ENCODE measurements at regions not wholly inside any gene's neighbourhood (a gene's known extent, or its start where the extent isn't known, plus 50 kb on each side); places are given as distances from the start of the nearest gene placed in this dataset.
A peak's percentile ranks its signal among the peaks of the same experiment; 100 is the strongest.

DNA sequence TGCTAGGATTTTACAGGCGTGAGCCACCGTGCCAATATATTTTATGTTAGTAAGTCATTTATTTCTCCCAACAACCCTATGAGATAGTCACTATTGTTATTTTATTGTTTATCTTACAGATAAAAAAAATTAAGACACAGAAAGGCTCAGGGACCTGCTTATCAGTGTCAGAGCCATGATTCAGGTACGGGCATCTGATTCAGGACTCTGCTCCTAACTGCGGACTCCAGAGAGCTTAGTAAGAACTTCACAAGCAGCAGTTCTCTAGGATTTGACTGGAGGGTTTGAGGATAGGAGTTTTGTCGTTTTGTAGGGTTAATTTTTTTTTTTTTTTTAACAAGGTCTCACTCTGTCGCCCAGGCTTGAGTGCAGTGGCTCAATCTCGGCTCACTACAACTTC lies 174.2 kb downstream of the BCL11A start:
- DNase-seq = no peak
- no peak overlapping the region for H3K9ac ChIP-seq (ENCODE audit: low read depth, low read length)
- H3K27me3 ChIP-seq (ENCODE audit: insufficient read depth, low read length, poor library complexity) = no peaks in the 10 kb centered on the region
- H3K27ac ChIP-seq (ENCODE audit: low read length) = no peak overlapping the region
- no peaks in the 10 kb centered on the region for H3K4me1 ChIP-seq (ENCODE audit: insufficient read depth, low read length)
- H3K4me2 ChIP-seq (ENCODE audit: insufficient read depth, low read length) = no peak overlapping the region
- H2AFZ ChIP-seq (ENCODE audit: low read depth, low read length) = no peak overlapping the region
- no peaks in the 10 kb centered on the region for H4K20me1 ChIP-seq (ENCODE audit: insufficient read depth, low read length)
- H3K79me2 ChIP-seq (ENCODE audit: insufficient read depth, low read length) = no peaks in the 10 kb centered on the region
- H3K9me3 ChIP-seq (ENCODE audit: insufficient read depth, low read length, severe bottlenecking) = no peaks in the 10 kb centered on the region
- ATAC-seq (ENCODE audit: insufficient read depth, low read depth) = no peak
- TF ChIP-seq EZH2 (IDR thresholded peaks at IDR 0.05; ENCODE audit: borderline replicate concordance, low read depth, low read length, severe bottlenecking) = no peak
- TF ChIP-seq, protein P1, sequence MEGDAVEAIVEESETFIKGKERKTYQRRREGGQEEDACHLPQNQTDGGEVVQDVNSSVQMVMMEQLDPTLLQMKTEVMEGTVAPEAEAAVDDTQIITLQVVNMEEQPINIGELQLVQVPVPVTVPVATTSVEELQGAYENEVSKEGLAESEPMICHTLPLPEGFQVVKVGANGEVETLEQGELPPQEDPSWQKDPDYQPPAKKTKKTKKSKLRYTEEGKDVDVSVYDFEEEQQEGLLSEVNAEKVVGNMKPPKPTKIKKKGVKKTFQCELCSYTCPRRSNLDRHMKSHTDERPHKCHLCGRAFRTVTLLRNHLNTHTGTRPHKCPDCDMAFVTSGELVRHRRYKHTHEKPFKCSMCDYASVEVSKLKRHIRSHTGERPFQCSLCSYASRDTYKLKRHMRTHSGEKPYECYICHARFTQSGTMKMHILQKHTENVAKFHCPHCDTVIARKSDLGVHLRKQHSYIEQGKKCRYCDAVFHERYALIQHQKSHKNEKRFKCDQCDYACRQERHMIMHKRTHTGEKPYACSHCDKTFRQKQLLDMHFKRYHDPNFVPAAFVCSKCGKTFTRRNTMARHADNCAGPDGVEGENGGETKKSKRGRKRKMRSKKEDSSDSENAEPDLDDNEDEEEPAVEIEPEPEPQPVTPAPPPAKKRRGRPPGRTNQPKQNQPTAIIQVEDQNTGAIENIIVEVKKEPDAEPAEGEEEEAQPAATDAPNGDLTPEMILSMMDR (IDR thresholded peaks at IDR 0.05; ENCODE audit: borderline replicate concordance, extremely low read depth, low read length, poor library complexity, severe bottlenecking) = no peak
- H3K36me3 ChIP-seq (ENCODE audit: insufficient read depth, low read length) = no peaks in the 10 kb centered on the region
- H3K4me3 ChIP-seq (ENCODE audit: low read depth in 1 of 2, low read length in 2 of 2) = no peak overlapping the region

DNA sequence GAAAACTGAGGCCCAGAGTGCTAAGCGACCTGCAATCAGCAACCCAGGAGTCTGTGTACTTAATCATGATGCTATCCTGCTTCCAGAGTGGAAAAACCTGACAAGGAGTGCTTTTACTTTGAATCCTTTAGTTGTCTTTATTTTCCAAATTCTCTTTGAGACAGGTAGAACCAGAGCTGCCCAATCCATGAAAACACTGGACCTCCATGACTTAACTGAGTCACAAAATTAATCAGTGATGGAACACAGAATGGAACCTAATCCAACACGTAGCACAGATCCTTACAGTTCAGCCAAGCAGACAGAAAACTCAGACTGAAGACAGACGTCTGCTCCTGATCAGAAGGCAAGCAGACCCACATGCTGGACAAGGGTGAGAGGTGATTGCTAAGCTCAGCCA lies 175.6 kb downstream of the BCL11A start:
- Histone ChIP-seq H3K9ac (ENCODE audit: low read depth, low read length) (no peak overlapping the region), H3K27ac (ENCODE audit: low read length) (no peak overlapping the region), H4K20me1 (ENCODE audit: insufficient read depth, low read length) (no peaks in the 10 kb centered on the region), H3K36me3 (ENCODE audit: insufficient read depth, low read length) (no peaks in the 10 kb centered on the region), H3K4me3 (ENCODE audit: low read depth in 1 of 2, low read length in 2 of 2) (no peak overlapping the region), H3K4me2 (ENCODE audit: insufficient read depth, low read length) (no peak overlapping the region), H3K4me1 (ENCODE audit: insufficient read depth, low read length) (no peaks in the 10 kb centered on the region), H2AFZ (ENCODE audit: low read depth, low read length) (no peak overlapping the region), H3K9me3 (ENCODE audit: insufficient read depth, low read length, severe bottlenecking) (no peaks in the 10 kb centered on the region), H3K79me2 (ENCODE audit: insufficient read depth, low read length) (no peaks in the 10 kb centered on the region), H3K27me3 (ENCODE audit: insufficient read depth, low read length, poor library complexity) (no peaks in the 10 kb centered on the region)
- TF ChIP-seq, protein P1 (IDR thresholded peaks at IDR 0.05; ENCODE audit: borderline replicate concordance, extremely low read depth, low read length, poor library complexity, severe bottlenecking) = no peak
- TF ChIP-seq EZH2 (IDR thresholded peaks at IDR 0.05; ENCODE audit: borderline replicate concordance, low read depth, low read length, severe bottlenecking) = no peak
- no peak for ATAC-seq (ENCODE audit: insufficient read depth, low read depth)
- no peak for DNase-seq

DNA sequence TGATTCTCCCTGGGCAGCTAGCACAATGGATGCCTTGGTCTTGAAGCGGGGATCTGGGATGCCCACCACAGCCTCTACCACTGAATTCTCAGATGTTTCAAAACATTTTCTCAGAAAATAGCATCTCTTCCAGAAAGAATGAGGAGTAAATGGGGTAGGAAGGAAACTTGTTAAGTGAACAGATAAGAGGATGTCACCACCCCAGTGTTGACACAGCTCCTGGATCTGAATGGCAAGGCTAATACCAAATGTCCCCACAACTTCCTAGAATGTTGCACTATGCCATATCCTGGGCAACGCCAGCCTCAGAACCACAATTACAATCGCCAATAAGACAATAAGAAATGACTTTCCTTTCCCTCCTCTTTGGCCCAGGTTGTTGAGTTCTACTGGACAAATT lies 177.2 kb downstream of the BCL11A start:
- H3K36me3 ChIP-seq (ENCODE audit: insufficient read depth, low read length) = no peaks in the 10 kb centered on the region
- DNase-seq (no peak), ATAC-seq (ENCODE audit: insufficient read depth, low read depth) (no peak)
- H3K9me3 ChIP-seq (ENCODE audit: insufficient read depth, low read length, severe bottlenecking) = no peaks in the 10 kb centered on the region
- no peak overlapping the region for H3K4me2 ChIP-seq (ENCODE audit: insufficient read depth, low read length)
- H3K27ac ChIP-seq (ENCODE audit: low read length) = no peak overlapping the region
- peaks cover 14% of the 10 kb centered on the region for H3K4me1 ChIP-seq (ENCODE audit: insufficient read depth, low read length)
- H3K79me2 ChIP-seq (ENCODE audit: insufficient read depth, low read length) = no peaks in the 10 kb centered on the region
- no peak overlapping the region for H2AFZ ChIP-seq (ENCODE audit: low read depth, low read length)
- no peak overlapping the region for H3K4me3 ChIP-seq (ENCODE audit: low read depth in 1 of 2, low read length in 2 of 2)
- no peak overlapping the region for H3K9ac ChIP-seq (ENCODE audit: low read depth, low read length)
- H4K20me1 ChIP-seq (ENCODE audit: insufficient read depth, low read length) = no peaks in the 10 kb centered on the region
- no peak for TF ChIP-seq EZH2 (IDR thresholded peaks at IDR 0.05; ENCODE audit: borderline replicate concordance, low read depth, low read length, severe bottlenecking)
- TF ChIP-seq, protein P1 (IDR thresholded peaks at IDR 0.05; ENCODE audit: borderline replicate concordance, extremely low read depth, low read length, poor library complexity, severe bottlenecking) = no peak
- no peaks in the 10 kb centered on the region for H3K27me3 ChIP-seq (ENCODE audit: insufficient read depth, low read length, poor library complexity)

DNA sequence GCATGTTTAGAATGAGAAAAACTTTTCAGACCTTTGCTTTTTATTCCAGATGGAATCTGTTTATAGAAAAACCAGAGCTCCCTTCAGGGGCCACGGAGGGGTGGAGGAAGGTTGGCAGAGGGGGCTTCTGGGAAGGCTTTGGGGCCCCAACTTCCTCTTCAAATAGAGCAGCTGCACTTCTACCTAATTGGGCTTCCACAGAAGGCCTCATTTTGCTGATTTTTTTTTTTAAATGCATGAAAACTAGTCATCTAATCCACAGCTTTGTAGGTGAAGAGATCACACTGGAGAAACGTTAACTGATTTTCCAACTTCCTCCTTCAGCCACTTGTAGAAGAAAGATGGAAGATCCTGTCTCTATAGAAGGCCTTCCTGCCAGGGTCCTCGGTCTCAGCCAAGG lies 181.8 kb downstream of the BCL11A start:
- H3K4me3 ChIP-seq (ENCODE audit: low read depth in 1 of 2, low read length in 2 of 2) = no peak overlapping the region

More for the DNA sequence above, 181.8 kb downstream of the BCL11A start:
- DNase-seq = no peak
- Histone ChIP-seq H3K27me3 (ENCODE audit: insufficient read depth, low read length, poor library complexity) (no peaks in the 10 kb centered on the region), H3K79me2 (ENCODE audit: insufficient read depth, low read length) (no peaks in the 10 kb centered on the region), H3K9me3 (ENCODE audit: insufficient read depth, low read length, severe bottlenecking) (no peaks in the 10 kb centered on the region), H3K27ac (ENCODE audit: low read length) (peak overlapping the region; percentile 17; the same call in 1 of the 2 replicates), H3K4me2 (ENCODE audit: insufficient read depth, low read length) (no peak overlapping the region), H3K4me1 (ENCODE audit: insufficient read depth, low read length) (peaks cover 27% of the 10 kb centered on the region), H3K36me3 (ENCODE audit: insufficient read depth, low read length) (no peaks in the 10 kb centered on the region), H3K9ac (ENCODE audit: low read depth, low read length) (no peak overlapping the region), H2AFZ (ENCODE audit: low read depth, low read length) (no peak overlapping the region), H4K20me1 (ENCODE audit: insufficient read depth, low read length) (no peaks in the 10 kb centered on the region)
- ATAC-seq (ENCODE audit: insufficient read depth, low read depth) = peak; percentile 29; the same call in 1 of the 3 replicates
- no peak for TF ChIP-seq EZH2 (IDR thresholded peaks at IDR 0.05; ENCODE audit: borderline replicate concordance, low read depth, low read length, severe bottlenecking)
- TF ChIP-seq, protein P1 (IDR thresholded peaks at IDR 0.05; ENCODE audit: borderline replicate concordance, extremely low read depth, low read length, poor library complexity, severe bottlenecking) = no peak
